Parathyroid adenoma (tissue), 2 donors: ENCODE measurements at regions not wholly inside any gene's neighbourhood (a gene's known extent, or its start where the extent isn't known, plus 50 kb on each side); places are given as distances from the start of the nearest gene placed in this dataset.

Experiments
- H2AFZ ChIP-seq: fragments of 300-600 bp; sonication (generic); one replicate; pipeline ENCODE4 v1.7.0; 2017; ENCODE audit warnings: antibody characterized with exemption, mild to moderate bottlenecking
- H3K27ac ChIP-seq: fragments of 300-600 bp; sonication (generic); one replicate; pipeline ENCODE4 v1.7.0; 2017
- H3K27me3 ChIP-seq: fragments of 300-600 bp; sonication (generic); one replicate; pipeline ENCODE4 v1.7.0; 2017; ENCODE audit warnings: low read length; ENCODE audit not compliant: control insufficient read depth, insufficient read depth
- H3K36me3 ChIP-seq: fragments of 300-600 bp; sonication (generic); one replicate; pipeline ENCODE4 v1.7.0; 2017; ENCODE audit warnings: low read length; ENCODE audit not compliant: control insufficient read depth, insufficient read depth
- H3K4me1 ChIP-seq: fragments of 300-600 bp; sonication (generic); one replicate; pipeline ENCODE4 v1.7.0; 2017; ENCODE audit warnings: control low read depth
- H3K4me2 ChIP-seq: fragments of 300-600 bp; sonication (generic); one replicate; pipeline ENCODE4 v1.7.0; 2017; ENCODE audit warnings: low read length
- H3K4me3 ChIP-seq: fragments of 300-600 bp; sonication (generic); one replicate; pipeline ENCODE4 v1.7.0; 2017; ENCODE audit warnings: low read depth, low read length
- H3K79me2 ChIP-seq: fragments of 300-600 bp; sonication (generic); one replicate; pipeline ENCODE4 v1.7.0; 2017; ENCODE audit warnings: control low read depth
- H3K9ac ChIP-seq: fragments of 300-600 bp; sonication (generic); one replicate; pipeline ENCODE4 v1.7.0; 2017; ENCODE audit warnings: mild to moderate bottlenecking
- H3K9me3 ChIP-seq: fragments of 300-600 bp; sonication (generic); one replicate; pipeline ENCODE4 v1.7.0; 2017; ENCODE audit warnings: low read length; ENCODE audit not compliant: control insufficient read depth
- CTCF ChIP-seq: fragments of 300-600 bp; sonication (generic); IDR thresholded peaks from one replicate; pipeline ENCODE4 v1.7.0; 2017; ENCODE audit warnings: antibody characterized with exemption, mild to moderate bottlenecking
- donor health status: primary hyperparathyroidism.

- TF ChIP-seq CTCF: no peak
- H2AFZ ChIP-seq: no peak overlapping the region
- no peaks in the 10 kb centered on the region for H3K9me3 ChIP-seq
- H3K4me2 ChIP-seq: no peak overlapping the region
- H3K27ac ChIP-seq: no peak overlapping the region
- no peaks in the 10 kb centered on the region for H3K36me3 ChIP-seq
- H3K4me3 ChIP-seq: no peak overlapping the region
- no peaks in the 10 kb centered on the region for H3K4me1 ChIP-seq
- no peaks in the 10 kb centered on the region for H3K79me2 ChIP-seq
- H3K27me3 ChIP-seq: no peaks in the 10 kb centered on the region
- no peak overlapping the region for H3K9ac ChIP-seq
Measured at GRCh38 chr20:46805836-46806235, 88.8 kb upstream of the EYA2 start.

- no peaks in the 10 kb centered on the region for H3K9me3 ChIP-seq
- H3K36me3 ChIP-seq: no peaks in the 10 kb centered on the region
- no peak overlapping the region for H2AFZ ChIP-seq
- H3K4me3 ChIP-seq: no peak overlapping the region
- H3K27me3 ChIP-seq: no peaks in the 10 kb centered on the region
- H3K4me2 ChIP-seq: no peak overlapping the region
- no peak overlapping the region for H3K27ac ChIP-seq
- no peak for TF ChIP-seq CTCF
- H3K4me1 ChIP-seq: no peaks in the 10 kb centered on the region
- H3K9ac ChIP-seq: no peak overlapping the region
- no peaks in the 10 kb centered on the region for H3K79me2 ChIP-seq
Measured at GRCh38 chr20:46807998-46808397, 86.6 kb upstream of the EYA2 start.

GRCh38 chr20:46808565-46808964 lies 86.1 kb upstream of the EYA2 start:
- Histone ChIP-seq H3K9ac (no peak overlapping the region), H2AFZ (no peak overlapping the region), H3K79me2 (no peaks in the 10 kb centered on the region), H3K36me3 (no peaks in the 10 kb centered on the region), H3K9me3 (no peaks in the 10 kb centered on the region), H3K27me3 (no peaks in the 10 kb centered on the region), H3K4me3 (no peak overlapping the region), H3K27ac (no peak overlapping the region), H3K4me2 (no peak overlapping the region), H3K4me1 (no peaks in the 10 kb centered on the region)
- TF ChIP-seq CTCF: no peak

- Histone ChIP-seq H3K79me2 (no peaks in the 10 kb centered on the region), H3K36me3 (no peaks in the 10 kb centered on the region)
Measured at GRCh38 chr20:46809706-46810360, 84.8 kb upstream of the EYA2 start.

More at GRCh38 chr20:46809706-46810360, 84.8 kb upstream of the EYA2 start:
- H2AFZ ChIP-seq: no peak overlapping the region
- H3K27me3 ChIP-seq: no peaks in the 10 kb centered on the region
- no peak overlapping the region for H3K4me2 ChIP-seq
- no peak overlapping the region for H3K27ac ChIP-seq
- no peaks in the 10 kb centered on the region for H3K9me3 ChIP-seq
- H3K9ac ChIP-seq: no peak overlapping the region
- peaks cover 4% of the 10 kb centered on the region for H3K4me1 ChIP-seq
- no peak for TF ChIP-seq CTCF
- H3K4me3 ChIP-seq: no peak overlapping the region
